HS-27A (cell line): ENCODE measurements at regions not wholly inside any gene's neighbourhood (a gene's known extent, or its start where the extent isn't known, plus 50 kb on each side); places are given as distances from the start of the nearest gene placed in this dataset.
"Not testable (repeated sequence)": the region's sequence is repeated elsewhere in the genome, so short reads cannot be mapped to it uniquely, and the experiment has no call there.

Source experiments
- DNase-seq: peaks from one replicate; pipeline ENCODE4 v3.0.0-alpha.2; 2012; ENCODE audit warnings: low read depth, missing footprints

DNA sequence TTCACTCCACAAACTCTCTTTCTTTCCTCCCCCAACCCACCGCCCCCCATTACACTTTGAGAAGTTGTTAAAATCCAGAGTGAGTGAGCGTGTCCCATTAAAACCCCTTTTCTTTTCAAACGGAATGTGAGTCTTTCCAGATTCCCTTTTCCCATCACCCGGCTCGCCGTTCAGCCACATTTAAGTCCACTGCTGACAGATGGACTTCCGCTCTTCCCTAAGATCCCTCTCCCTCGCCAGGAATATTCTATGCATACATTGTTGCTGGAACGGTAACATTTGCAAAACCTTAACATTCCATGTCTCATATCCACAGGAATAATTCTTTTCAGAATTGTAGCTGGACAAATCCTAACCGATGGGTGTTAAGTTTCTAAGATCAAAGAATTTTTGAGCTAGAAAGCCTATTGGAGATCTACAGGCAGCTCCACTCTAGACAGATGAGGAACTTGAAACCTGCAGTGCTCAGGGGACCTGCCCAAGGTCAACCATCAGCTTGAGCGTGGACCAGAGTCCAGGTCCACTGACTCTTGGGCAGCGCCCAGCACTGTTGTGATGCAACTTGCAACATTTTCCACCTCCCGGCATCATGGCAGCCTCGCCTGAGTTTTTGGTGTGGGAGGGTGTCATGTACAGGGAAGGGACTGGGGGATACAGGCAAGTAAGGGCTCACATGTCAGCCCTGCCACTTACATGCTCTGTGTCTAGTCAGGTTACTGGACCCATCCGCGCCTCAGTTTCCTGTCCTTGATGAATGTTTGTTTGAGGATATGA, 500.1 kb downstream of the CCDC171 start:
- DNase-seq: no peak

DNA sequence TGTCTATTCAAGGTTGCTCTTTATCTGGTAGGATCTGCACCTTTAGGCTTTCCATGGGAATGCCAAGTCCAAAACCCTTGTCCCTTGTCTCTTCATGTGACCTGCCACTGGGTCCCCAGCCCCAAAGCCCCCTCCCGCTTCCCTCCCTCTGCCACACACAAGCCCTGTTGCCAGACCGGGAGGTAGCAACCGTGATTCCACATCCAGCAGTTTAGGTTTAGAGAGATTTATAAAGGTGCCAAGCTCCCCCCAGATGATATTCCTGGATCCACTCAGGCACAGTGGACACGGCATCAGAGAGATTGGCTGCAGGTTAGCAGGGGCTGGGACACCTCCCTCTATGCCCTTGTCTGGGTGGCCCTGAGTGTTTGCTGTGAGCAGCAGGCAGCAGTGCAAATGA, 504.7 kb downstream of the CCDC171 start:
- no peak for DNase-seq

DNA sequence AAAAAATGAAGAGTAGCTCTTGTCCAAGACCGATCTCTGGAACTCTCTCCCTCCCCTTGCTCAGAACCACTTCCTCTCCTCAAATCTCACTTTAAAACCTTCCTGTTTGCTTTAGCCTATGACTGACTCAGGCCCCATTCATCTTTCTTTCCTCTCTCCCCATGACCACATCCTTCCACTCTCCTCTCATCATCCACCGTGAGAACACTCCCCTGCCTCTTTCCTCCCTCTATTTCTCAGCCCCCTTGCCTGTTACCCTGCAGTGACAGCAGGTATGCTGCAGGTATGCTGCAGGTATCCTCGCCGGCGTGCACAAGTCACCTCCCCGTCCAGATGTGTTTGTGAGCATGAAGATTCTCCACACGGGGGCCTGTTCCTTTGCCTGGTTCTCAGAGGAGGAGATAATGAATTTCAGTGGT, 505.3 kb downstream of the CCDC171 start:
- peak; percentile 54 for DNase-seq

DNA sequence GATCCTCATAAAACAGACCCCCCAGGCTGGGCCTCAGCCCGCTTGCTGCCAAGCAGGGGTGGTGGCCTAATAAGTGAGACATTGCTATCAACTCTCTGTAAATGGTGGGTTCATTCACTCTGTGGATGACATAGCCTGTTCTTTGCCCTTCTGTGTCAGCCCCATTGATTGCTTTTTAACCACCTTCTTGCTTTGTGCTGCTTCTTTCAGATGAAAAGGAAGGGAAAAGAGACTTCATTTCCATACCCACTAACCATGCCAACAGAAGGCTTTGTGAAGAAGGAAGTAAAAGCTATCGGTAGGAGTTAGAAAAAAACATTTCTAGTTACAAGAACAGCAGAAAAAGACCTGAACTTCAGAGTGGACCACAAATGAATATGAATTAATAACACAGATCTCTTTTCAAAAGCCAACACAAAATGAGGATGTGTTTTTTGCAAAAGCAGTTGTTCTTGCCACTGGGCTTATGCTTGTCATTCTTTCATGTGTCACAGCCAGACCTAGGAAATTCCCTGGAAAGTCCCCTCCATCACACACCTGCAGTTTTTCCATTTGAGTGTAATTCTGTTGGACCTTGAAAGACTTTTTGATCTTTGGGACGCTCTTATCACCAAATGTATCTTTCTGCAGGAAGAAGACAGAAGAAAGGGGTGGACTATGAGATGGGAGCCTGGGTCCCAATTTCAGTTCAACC, 507.7 kb downstream of the CCDC171 start:
- no peak for DNase-seq

DNA sequence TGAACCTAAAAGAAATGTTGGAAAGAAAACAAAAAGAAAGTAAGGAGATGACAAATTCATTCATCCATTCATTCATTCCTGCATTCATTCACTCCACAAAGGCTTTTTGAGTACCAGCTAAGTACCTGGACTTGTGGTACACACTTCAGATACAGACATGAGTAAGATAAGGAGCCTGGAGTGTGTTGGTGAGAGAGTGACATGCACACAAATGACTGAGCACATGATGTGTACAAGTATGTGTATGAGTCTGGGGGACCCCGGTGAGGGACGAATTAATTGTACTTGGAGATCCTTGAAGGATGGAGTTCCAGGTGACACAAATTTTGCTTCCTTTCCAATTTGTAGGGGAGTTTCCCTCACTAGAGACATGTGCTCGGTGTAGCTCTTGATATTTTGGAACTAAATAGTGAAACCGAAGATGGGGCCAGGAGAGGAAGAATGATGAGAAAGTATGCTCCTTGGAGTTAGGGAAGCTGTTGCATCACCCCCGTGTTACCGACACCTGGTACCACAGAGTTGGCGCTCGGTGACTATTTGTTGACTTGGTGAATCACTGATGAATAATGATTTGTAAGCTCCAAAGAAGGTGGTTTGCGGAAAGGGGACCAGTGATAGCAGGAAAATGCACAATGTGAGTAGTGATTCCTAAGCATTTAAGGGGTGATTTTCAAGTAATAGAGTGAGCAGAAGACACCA, 509.8 kb downstream of the CCDC171 start:
- peak; percentile 59 for DNase-seq

DNA sequence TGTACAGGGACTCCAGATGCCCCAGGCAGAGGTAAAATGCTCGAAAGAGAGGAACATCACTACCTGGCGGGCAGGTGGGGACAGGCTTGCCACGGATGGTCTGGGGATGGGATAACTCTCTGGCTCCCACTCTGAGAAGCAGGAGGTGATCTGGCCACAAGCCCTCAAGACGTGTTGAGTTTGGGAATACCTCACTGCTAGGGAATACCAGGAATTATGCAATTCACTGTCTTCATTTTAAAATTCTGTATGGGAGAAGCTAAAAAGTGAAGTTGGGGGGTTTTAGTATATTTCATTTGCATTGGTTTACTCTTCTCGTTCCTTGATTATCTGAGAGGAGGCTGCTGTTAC, 510.4 kb downstream of the CCDC171 start:
- no peak for DNase-seq

DNA sequence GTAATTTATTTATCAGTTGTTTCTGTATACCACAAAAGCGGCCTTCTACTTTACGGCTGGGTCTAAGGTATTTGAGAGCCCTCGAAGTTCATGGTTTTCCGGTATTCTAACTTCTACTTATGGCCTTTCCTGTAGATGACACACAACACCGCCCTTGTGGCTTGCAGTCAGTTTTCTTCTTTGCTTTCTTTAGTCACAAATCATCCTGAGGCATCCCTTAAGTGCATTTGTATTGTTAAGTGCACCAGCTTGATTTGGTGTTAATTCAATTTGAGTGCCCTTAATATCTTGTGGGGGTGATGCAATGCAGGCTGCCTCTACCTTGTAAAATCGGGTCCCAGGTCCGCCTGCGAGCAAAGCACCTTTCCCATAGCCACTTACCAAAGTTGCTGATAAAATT, 511.9 kb downstream of the CCDC171 start:
- DNase-seq: no peak

DNA sequence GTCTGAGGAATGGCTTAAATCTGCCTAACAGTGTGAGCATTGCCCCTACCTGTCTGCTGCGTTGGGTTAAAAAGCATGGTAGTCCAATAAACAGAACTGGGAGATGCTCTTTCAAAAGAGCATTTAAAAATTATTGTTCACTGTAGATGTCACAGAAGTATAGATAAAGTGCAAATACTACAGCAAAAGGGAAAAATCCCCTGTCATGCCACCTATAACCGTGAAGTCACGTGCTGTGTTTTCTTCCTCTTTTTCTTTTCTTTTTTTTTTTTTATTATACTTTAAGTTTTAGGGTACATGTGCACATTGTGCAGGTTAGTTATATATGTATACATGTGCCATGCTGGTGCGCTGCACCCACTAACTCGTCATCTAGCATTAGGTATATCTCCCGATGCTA, 513.4 kb downstream of the CCDC171 start:
- DNase-seq: not testable (repeated sequence)

DNA sequence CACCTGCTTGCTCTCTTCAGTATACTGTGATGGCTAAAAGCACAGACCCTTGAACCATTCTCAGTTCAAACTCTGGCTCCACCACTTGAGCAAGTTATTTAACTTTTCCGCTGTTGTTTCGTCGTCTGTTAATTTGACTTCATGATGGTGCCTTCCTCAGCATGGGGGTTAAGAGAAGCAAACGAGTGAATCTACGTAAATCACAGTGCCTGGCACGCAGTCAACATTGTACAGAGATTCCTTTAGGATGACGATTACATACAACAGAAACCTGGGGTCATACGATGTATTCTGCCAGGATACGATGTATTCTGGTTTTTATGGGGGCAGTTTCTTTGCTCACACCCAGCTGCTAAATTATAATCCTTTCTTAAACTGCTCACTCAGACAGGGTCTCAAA, 515.6 kb downstream of the CCDC171 start:
- no peak for DNase-seq

DNA sequence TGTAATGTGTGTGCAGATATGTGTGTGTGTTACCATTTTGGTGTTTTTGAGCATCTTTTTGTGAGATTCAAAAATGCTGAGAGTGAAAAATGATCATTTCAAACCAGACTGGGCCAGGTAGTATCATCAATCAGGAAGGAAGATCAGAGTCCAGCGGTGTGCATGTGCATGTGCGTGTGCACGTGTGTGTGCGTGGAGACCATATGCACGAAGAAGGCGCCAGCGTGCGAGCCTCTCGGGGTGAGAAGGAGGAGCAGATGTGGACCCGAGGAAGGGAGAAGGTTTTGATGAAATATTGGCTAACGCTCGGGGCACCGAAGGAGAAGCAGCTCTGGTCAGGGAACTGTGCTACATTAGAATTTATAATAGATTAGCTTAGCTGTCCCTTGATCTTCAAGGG, 516.4 kb downstream of the CCDC171 start:
- no peak for DNase-seq

DNA sequence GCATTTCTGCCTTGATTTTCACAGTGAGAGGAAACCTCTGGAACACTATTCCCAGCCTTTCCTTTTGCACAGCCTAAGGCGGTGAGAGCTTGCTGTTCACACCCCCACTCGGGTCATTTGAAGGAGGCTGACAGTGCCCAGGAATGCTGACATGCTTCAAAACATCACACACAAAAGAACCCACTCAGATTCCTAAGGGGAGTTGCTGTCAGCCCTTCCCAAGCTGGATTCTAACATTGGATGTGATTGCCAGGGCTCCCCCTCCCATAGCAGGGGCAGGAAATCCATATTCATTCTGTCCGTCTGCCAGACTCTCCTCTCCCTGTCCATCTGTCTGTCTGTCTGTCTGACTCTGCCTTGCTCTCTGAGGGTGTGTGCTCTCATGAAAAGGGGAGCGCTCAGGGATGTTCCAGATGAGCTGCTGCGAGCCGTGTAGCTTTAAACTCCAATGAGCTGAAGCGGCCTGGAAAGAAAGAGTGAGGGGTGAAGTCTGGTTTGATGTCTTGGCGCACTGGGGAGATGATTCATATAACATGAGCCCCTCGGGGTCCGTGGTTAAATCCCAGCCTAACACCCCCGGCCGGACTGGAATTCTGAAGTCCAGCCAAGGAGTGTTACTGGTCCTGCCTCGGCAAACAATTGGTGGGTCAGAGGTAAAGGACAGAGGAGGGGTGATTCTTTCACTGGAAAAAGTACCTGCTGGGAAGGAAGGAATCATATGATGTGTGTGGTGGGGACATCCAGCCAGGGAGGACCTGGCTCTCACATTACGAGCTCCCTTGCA, 517.0 kb downstream of the CCDC171 start:
- no peak for DNase-seq

DNA sequence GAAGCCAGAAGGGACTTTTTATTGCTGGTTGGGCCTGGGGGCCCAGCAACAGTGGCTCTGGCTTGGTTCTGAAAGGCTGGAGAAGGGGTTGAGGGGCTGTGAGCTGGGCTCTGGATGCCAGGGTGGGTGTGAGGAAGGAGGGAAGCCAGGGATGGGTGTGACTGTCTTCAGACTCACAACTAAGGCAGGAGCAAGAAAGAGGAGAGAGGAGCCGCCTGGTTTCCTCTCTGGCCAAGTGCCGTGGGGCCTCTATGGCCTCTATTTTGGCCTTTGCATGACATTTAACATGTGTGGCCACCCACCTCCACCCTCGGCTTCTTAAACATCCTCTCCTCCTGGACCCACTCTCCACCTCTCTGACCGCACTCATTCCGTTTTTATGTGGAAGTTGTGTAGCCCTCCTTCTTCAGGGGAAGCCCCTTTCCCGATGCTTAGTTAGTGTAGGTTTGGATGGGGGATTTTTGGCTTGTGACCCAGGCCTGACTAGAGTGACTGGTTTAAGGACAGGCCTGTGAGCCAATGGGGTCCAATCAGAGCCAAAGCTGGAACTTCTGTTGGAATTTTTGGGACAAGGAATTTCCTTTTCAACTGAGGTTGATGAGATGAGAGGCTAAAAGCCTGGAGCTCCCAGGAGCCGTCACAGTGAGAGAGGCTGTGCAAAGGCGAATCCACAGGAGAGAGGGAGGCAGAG, 517.8 kb downstream of the CCDC171 start:
- DNase-seq: no peak

DNA sequence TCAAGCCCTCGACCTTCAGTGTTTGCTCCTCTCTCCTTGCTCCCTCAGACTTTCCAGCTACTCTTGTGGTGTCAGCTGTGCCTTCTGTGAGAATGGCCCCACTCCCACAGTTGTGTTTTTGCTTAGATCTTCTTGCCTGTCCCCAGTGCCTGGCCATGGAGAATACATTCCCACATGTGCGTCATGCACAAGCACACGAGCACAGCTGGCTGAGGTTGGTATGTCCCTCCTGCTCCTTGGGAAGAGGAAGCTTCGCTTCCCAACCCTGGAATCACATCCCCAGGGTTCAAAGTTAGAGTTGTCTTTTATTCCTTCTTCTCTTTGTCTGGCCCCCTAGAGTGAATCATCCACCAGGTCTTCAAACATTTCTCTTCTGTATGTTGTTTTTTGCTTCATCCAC, 518.6 kb downstream of the CCDC171 start:
- no peak for DNase-seq

DNA sequence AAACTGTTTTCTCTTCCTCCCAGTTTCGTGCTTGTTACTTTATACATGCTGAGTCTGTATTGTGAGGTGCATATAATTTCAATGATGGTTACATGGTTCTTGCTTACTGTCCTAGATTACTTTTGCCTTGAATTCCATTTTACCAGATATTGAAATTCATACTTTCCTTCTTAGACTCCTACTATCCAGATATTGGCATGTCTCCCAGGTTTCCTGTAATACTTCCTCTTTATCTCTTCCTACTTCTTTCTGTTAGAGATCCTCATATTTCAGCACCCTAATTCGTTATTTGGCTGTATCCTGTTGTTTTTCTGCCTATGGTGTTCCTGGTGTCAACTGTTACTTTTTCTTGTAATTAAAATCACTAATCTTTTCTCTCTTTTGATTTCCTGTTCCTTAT, 522.1 kb downstream of the CCDC171 start:
- no peak for DNase-seq

DNA sequence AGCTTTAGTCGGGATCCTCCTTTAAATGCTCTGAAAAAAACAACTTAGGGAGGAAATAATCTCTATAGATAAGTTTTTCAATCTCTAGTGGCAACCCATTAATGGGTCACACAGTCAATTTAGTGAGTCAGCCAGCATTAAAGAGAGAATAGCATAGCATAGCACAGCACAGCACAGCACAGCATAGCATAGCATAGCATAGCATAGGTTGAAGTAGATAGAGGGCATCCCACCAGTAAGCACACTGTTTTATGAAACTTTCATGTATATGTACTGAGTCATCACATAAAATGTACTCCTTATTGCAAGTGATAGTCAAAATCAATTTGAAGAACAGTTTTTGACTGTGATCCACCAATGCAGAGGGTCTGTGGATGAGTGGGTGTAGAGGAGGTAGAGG, 522.9 kb downstream of the CCDC171 start:
- DNase-seq: no peak

DNA sequence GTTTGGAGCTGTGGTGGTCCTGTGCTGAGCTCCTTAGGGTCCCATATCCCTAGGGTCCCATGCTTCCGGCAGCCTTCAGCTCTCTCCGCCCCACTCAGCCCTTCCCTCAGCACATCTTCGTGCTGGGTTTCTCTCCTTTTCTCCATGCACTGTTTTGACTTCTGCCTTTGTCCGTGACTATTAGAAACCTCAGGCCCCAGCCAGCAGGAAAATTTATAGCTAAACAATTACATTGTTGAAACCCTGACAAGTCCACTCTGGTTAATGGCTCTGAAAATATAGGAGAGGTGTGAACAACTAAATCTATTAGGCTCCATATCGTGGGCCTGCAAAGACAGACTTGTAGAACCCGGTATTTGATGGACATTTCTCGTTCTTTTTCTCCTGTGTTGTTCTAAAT, 523.7 kb downstream of the CCDC171 start:
- no peak for DNase-seq

DNA sequence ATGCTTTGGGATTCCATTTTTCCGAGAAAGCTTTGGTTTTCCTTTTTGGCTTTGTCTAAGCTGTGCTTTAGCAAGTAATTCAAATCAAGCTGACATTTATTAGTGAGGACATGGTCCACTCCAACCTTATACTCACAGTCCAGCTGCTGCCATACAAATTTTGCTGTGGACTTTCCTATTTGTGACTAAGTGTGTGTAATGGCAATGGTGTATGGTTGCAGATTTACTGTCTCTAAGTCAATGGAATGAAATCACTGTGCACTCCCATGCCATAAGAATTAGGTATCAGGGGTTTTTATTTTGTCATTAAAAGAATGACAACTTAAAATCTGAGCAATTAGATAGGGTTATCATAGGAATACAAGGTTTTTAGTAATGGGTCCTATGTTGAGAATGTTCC, 530.0 kb downstream of the CCDC171 start:
- DNase-seq: no peak

DNA sequence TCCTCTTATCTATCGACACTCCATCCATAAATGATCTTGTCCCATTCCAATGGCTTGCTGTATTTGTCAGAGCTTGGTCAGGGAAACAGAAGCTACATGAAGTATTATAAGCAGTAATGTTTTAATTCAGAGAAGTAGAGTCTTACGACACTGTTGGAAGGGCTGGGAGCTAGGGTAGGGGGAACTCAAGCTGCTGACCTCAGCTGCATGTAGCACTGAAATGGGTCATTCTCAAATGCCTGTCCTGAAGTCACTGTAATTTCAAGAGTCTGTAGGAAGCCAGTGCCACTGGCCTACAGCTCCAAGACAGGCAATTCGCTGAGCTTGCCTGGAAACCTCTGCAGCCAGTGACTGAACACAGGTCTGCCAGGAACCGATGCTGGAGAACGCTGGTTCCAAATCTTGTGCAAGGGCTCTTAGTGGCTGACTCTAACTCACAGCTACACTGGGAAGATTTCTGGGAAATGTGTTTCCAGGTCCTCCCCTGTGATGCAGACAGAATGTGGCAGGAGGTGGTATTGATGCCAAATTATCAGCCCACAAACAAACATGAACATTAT, 532.4 kb downstream of the CCDC171 start:
- DNase-seq: no peak

DNA sequence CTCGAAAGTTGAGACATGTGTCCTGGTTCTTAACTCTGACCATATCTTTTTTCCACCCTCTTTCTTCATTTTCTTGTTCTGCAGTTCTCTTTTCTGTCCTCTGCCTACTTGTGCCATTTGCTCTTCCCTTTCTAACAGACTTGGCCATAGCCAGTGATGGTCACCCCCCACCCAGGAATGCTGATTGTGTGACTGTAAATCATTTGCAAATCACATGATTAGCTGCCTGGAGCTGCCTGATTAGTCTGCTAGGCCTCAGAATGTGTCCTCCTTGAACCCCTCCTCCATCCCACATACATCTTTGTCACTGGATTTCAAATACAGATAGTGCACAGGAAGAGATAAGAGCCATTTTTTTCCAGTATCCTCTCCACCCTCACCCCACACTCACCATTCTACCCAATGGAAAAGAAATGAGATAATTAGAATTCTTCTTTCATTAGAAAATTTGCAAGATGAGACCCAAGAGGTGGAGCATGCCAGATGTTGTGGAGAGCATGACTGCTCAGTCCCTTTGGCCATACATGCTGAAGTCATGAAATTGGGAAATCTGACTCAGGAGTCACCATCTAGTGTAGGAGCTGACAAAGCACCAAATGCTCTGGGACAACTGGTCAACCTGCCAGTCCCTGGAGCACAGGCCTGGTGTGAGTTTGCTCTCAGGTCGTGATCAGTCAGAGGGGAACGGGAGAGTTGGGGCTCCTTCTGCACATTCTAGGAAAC, 538.2 kb downstream of the CCDC171 start:
- no peak for DNase-seq

DNA sequence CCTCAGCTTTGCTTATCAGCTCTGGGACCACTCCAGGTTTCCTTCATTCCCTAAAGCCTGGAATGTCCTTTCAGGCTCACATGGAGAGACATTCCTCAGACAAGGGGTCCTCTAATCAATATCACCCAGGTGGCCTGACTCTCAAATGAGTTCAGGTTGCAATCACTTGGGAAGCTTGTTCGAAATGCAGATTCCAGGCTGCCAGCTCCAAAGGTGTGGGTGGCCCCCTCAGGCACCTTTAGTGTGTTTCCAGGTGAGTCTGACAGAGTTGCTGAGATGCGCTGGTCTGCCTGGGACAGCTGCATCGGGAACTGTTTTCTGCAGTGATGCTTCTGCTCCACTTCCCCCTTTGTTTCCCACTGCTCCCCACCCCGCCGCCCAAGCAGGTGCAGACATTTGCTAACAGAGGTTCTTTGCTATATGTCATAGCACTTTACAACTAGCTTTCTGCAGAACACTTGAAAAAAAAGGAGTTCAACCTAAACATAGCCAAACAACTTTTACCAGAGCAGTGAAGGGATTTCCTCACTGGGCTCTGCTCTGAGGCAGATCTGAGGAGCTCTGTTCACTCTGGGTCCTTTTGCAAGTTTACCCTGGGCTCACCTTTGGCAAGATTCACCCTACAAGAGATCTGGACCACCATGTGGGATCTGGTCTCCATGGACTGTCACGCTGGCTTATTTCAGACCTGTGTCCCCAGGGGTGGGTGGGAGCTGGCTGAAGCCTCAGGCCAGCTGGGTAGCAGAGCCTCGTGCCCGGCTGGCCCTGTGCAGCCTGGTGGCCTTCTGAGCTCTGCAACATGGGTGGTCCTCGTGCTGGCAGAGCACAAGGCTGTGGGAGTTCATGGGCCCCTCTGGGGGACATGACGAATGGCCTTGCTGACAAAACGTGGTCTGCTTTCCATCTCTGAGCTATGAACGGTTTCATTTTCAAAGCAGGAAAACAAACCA, 539.6 kb downstream of the CCDC171 start:
- DNase-seq: no peak
